ENCODE measurements at regions not wholly inside any gene's neighbourhood (a gene's known extent, or its start where the extent isn't known, plus 50 kb on each side); places are given as distances from the start of the nearest gene placed in this dataset.

DNA sequence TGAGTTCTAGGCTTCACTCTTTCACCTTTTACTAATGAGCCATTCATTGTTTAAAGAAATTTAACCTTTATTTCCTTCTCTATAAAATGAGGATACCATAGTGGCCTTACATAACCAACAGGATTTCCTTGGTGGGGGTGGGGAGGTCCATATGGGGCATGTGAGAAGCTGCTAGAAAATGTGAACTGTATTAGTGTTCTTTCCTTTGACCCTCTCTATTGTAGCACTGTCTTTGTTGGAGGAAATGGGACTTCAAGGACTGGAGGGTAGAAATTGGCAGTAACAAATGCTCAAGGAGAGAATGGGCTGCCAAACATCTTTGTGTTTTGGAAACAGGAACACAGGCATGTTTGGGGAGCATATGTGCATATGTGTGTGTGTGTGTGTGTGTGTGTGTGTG is 468.7 kb upstream of the ZEB2 start:
- TF ChIP-seq POLR2A (IDR thresholded peaks at IDR 0.05; ENCODE audit: borderline replicate concordance, extremely low read depth, insufficient read depth, insufficient read length) = no peak
- no peak for TF ChIP-seq EZH2 (IDR thresholded peaks at IDR 0.05)
- TF ChIP-seq, protein P1, sequence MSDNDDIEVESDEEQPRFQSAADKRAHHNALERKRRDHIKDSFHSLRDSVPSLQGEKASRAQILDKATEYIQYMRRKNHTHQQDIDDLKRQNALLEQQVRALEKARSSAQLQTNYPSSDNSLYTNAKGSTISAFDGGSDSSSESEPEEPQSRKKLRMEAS (IDR thresholded peaks at IDR 0.05) = no peak
- TF ChIP-seq, protein P2, sequence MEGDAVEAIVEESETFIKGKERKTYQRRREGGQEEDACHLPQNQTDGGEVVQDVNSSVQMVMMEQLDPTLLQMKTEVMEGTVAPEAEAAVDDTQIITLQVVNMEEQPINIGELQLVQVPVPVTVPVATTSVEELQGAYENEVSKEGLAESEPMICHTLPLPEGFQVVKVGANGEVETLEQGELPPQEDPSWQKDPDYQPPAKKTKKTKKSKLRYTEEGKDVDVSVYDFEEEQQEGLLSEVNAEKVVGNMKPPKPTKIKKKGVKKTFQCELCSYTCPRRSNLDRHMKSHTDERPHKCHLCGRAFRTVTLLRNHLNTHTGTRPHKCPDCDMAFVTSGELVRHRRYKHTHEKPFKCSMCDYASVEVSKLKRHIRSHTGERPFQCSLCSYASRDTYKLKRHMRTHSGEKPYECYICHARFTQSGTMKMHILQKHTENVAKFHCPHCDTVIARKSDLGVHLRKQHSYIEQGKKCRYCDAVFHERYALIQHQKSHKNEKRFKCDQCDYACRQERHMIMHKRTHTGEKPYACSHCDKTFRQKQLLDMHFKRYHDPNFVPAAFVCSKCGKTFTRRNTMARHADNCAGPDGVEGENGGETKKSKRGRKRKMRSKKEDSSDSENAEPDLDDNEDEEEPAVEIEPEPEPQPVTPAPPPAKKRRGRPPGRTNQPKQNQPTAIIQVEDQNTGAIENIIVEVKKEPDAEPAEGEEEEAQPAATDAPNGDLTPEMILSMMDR (IDR thresholded peaks at IDR 0.05 in 2 of 3, conservative IDR thresholded peaks at IDR 0.05 in 1 of 3; ENCODE audit: borderline replicate concordance in 1 of 3, insufficient read depth in 1 of 3, low read depth in 2 of 3, low read length in 2 of 3) = no peak
- TF ChIP-seq, protein P3, sequence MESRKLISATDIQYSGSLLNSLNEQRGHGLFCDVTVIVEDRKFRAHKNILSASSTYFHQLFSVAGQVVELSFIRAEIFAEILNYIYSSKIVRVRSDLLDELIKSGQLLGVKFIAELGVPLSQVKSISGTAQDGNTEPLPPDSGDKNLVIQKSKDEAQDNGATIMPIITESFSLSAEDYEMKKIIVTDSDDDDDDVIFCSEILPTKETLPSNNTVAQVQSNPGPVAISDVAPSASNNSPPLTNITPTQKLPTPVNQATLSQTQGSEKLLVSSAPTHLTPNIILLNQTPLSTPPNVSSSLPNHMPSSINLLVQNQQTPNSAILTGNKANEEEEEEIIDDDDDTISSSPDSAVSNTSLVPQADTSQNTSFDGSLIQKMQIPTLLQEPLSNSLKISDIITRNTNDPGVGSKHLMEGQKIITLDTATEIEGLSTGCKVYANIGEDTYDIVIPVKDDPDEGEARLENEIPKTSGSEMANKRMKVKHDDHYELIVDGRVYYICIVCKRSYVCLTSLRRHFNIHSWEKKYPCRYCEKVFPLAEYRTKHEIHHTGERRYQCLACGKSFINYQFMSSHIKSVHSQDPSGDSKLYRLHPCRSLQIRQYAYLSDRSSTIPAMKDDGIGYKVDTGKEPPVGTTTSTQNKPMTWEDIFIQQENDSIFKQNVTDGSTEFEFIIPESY (IDR thresholded peaks at IDR 0.05; ENCODE audit: extremely low read depth, insufficient replicate concordance, low read length) = no peak
- TF ChIP-seq POLR2AphosphoS5 (IDR thresholded peaks at IDR 0.05; ENCODE audit: low read depth, low read length) = no peak
